ENCODE measurements at regions not wholly inside any gene's neighbourhood (a gene's known extent, or its start where the extent isn't known, plus 50 kb on each side); places are given as distances from the start of the nearest gene placed in this dataset.
"Not testable (repeated sequence)": the region's sequence is repeated elsewhere in the genome, so short reads cannot be mapped to it uniquely, and the experiment has no call there.

DNA sequence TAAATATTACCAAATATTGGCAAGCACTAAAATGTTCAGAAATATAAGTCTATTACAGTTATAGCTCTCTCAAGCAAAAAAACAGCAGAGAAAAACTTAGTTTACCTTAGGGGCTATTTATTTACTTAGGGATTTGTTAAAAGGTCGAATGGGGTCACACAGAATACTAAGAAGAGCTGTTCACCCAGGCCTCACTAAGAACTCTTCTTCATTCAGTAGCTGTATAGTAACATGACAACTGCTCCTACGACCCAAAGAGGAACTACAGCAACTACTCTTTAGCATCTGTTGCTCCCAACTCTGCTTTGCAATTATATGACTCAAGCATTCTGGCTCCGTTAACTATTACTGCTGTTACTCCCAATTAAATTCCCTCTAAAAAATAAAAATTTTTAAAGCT lies 150.8 kb upstream of the C1QTNF3 start:
- TF ChIP-seq, protein P1, sequence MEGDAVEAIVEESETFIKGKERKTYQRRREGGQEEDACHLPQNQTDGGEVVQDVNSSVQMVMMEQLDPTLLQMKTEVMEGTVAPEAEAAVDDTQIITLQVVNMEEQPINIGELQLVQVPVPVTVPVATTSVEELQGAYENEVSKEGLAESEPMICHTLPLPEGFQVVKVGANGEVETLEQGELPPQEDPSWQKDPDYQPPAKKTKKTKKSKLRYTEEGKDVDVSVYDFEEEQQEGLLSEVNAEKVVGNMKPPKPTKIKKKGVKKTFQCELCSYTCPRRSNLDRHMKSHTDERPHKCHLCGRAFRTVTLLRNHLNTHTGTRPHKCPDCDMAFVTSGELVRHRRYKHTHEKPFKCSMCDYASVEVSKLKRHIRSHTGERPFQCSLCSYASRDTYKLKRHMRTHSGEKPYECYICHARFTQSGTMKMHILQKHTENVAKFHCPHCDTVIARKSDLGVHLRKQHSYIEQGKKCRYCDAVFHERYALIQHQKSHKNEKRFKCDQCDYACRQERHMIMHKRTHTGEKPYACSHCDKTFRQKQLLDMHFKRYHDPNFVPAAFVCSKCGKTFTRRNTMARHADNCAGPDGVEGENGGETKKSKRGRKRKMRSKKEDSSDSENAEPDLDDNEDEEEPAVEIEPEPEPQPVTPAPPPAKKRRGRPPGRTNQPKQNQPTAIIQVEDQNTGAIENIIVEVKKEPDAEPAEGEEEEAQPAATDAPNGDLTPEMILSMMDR (IDR thresholded peaks at IDR 0.05; ENCODE audit: extremely low read depth in 1 of 2, insufficient read depth in 1 of 2, low read depth in 1 of 2, low read length in 2 of 2): not testable (repeated sequence)
- not testable (repeated sequence) for TF ChIP-seq POLR2A (IDR thresholded peaks at IDR 0.05; ENCODE audit: low read depth, low read length); JUN (IDR thresholded peaks at IDR 0.05; ENCODE audit: borderline replicate concordance, insufficient read depth, insufficient read length, low read depth); POLR2AphosphoS5 (IDR thresholded peaks at IDR 0.05; ENCODE audit: insufficient read depth, low read depth, low read length); EZH2 (IDR thresholded peaks at IDR 0.05; ENCODE audit: borderline replicate concordance, low read depth, low read length, severe bottlenecking); FOS (IDR thresholded peaks at IDR 0.05; ENCODE audit: borderline replicate concordance, insufficient read depth, low read length)
